ENCODE measurements at regions not wholly inside any gene's neighbourhood (a gene's known extent, or its start where the extent isn't known, plus 50 kb on each side); places are given as distances from the start of the nearest gene placed in this dataset.
"Not testable (repeated sequence)": the region's sequence is repeated elsewhere in the genome, so short reads cannot be mapped to it uniquely, and the experiment has no call there.

- Mint-ChIP-seq H3K27me3 (no peaks in the 10 kb centered on the region), H3K4me1 (no peaks in the 10 kb centered on the region), H3K4me3 (no peak overlapping the region), H3K9me3 (peaks cover 19% of the 10 kb centered on the region), H3K36me3 (peaks cover 8% of the 10 kb centered on the region), H3K27ac (no peak overlapping the region)
- DNase-seq: no peak
Measured at GRCh38 chr6:141956046-141956761, 176.5 kb upstream of the GJE1 start.

GRCh38 chr6:141953072-141953471 is 179.7 kb upstream of the GJE1 start:
- no peak overlapping the region for H3K4me3 Mint-ChIP-seq
- no peaks in the 10 kb centered on the region for H3K27me3 Mint-ChIP-seq
- peaks cover 8% of the 10 kb centered on the region for H3K36me3 Mint-ChIP-seq
- no peaks in the 10 kb centered on the region for H3K4me1 Mint-ChIP-seq
- peaks cover 19% of the 10 kb centered on the region for H3K9me3 Mint-ChIP-seq
- no peak for DNase-seq
- no peak overlapping the region for H3K27ac Mint-ChIP-seq

DNA sequence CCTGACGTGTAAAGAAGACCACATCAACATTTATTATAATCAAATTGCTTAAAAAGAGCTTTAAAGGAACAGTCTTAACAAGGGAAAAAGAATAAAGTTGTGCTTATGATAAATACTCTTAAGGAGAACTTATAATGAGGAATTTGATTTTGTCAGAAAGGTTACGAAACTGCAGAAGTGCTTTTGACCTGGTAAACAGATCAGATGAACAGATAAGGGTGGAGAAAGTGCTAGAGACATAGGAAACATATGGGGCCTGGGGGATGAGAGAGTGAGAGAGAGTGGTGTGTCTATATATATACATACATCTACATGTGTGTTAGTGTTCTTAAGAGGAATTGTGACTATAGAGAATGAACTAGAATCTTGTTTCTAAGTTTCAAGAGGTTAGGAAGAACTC is 186.2 kb upstream of the GJE1 start:
- no peak overlapping the region for H3K27ac Mint-ChIP-seq
- peaks cover 6% of the 10 kb centered on the region for H3K36me3 Mint-ChIP-seq
- H3K4me1 Mint-ChIP-seq: no peaks in the 10 kb centered on the region
- DNase-seq: no peak
- no peaks in the 10 kb centered on the region for H3K27me3 Mint-ChIP-seq
- no peak overlapping the region for H3K4me3 Mint-ChIP-seq
- peaks cover 19% of the 10 kb centered on the region for H3K9me3 Mint-ChIP-seq

- no peak overlapping the region for H3K27ac Mint-ChIP-seq
- peaks cover 5% of the 10 kb centered on the region for H3K36me3 Mint-ChIP-seq
- H3K4me3 Mint-ChIP-seq: no peak overlapping the region
- peaks cover 13% of the 10 kb centered on the region for H3K9me3 Mint-ChIP-seq
- no peaks in the 10 kb centered on the region for H3K4me1 Mint-ChIP-seq
- no peak for DNase-seq
- H3K27me3 Mint-ChIP-seq: no peaks in the 10 kb centered on the region
Measured at GRCh38 chr6:141938664-141939063, 194.1 kb upstream of the GJE1 start.

DNA sequence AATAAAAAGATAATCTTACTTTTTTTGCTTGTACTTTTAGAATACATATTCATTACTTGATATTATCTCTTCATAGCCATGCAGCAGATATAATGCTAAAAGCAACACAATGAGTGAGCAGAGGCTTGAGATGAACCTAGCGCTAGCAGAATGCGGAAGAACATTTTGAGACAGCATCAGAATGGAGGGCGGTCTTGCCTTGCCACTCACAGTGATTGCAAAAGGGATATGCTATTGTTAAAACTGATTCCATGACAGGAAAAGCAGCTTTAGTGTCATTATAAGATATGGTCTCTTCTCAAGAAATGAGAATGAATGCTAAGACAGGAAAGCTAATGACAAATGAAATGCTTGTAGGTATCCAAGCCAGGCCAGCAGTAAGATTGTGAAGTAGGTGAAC is 200.0 kb upstream of the GJE1 start:
- Mint-ChIP-seq H3K9me3 (no peaks in the 10 kb centered on the region), H3K4me1 (no peaks in the 10 kb centered on the region), H3K4me3 (no peak overlapping the region), H3K36me3 (no peaks in the 10 kb centered on the region), H3K27ac (no peak overlapping the region), H3K27me3 (no peaks in the 10 kb centered on the region)
- DNase-seq: no peak

DNA sequence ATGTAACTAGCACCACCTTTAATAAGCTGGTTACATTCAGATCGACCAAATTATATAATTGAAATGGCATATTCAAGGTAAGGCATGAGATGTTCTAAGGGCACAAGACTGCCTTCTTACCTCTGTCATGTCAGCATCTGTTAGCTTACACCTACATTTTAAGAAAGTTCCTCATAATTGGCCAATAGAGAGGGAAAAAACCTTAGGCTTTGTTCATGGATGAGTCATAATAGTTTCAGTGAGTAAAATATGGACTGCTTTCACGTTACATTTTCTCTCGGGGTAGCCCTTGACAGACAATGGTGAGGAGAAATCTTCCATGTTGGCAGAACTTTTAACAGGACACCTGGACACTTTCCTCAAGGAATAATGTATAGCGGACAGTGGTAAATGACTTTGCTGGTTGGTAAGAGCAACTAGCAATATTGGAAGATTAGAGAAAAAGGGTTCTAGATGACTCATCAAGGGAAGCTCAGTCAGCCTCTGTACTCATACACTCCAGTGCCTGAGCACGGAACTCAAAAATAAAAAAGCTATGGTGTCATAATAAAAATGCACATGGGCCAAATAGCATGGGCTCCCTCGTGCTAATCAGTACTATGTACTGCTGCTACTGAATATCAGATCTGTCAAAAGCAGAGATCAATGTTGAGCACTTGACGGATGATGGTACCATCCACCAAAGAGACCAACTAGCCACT is 206.4 kb upstream of the GJE1 start:
- not testable (repeated sequence) for DNase-seq, H3K4me1 Mint-ChIP-seq, H3K36me3 Mint-ChIP-seq, H3K9me3 Mint-ChIP-seq, H3K27ac Mint-ChIP-seq, H3K27me3 Mint-ChIP-seq, H3K4me3 Mint-ChIP-seq

- no peaks in the 10 kb centered on the region for H3K36me3 Mint-ChIP-seq
- H3K4me3 Mint-ChIP-seq: no peak overlapping the region
- no peaks in the 10 kb centered on the region for H3K27me3 Mint-ChIP-seq
Measured at GRCh38 chr6:141925001-141925400, 207.7 kb upstream of the GJE1 start.

GRCh38 chr6:141922898-141923297 is 209.8 kb upstream of the GJE1 start:
- Mint-ChIP-seq H3K4me3 (no peak overlapping the region), H3K36me3 (no peaks in the 10 kb centered on the region), H3K27ac (no peak overlapping the region)

More at GRCh38 chr6:141925001-141925400, 207.7 kb upstream of the GJE1 start:
- Mint-ChIP-seq H3K27ac (no peak overlapping the region), H3K9me3 (peaks cover 4% of the 10 kb centered on the region), H3K4me1 (peaks cover 1% of the 10 kb centered on the region)
- no peak for DNase-seq

GRCh38 chr6:141916682-141917505 is 215.8 kb upstream of the GJE1 start:
- not testable (repeated sequence) for H3K27ac Mint-ChIP-seq, H3K9me3 Mint-ChIP-seq, DNase-seq, H3K36me3 Mint-ChIP-seq, H3K4me3 Mint-ChIP-seq, H3K4me1 Mint-ChIP-seq, H3K27me3 Mint-ChIP-seq

More at GRCh38 chr6:141922898-141923297, 209.8 kb upstream of the GJE1 start:
- Mint-ChIP-seq H3K9me3 (peaks cover 4% of the 10 kb centered on the region), H3K4me1 (peaks cover 1% of the 10 kb centered on the region), H3K27me3 (no peaks in the 10 kb centered on the region)
- DNase-seq: no peak

DNA sequence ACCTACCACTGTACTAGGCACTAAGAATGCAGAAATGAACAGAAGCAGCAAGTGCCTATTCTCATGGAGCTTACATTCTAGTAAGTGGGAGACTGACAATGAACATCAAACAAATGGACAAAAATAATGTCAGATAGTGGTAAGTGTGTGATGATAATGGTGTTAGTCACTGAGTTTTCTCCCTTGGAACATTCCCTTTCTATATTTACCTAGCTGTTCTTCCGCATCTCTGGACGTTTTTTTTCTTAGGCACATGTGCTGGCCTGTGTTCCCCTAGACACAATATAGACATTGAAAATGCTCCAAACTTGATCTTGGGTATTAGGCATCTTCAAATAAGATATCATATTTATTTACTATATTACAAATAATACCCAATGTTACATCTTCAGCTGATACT is 218.1 kb upstream of the GJE1 start:
- no peaks in the 10 kb centered on the region for H3K36me3 Mint-ChIP-seq

DNA sequence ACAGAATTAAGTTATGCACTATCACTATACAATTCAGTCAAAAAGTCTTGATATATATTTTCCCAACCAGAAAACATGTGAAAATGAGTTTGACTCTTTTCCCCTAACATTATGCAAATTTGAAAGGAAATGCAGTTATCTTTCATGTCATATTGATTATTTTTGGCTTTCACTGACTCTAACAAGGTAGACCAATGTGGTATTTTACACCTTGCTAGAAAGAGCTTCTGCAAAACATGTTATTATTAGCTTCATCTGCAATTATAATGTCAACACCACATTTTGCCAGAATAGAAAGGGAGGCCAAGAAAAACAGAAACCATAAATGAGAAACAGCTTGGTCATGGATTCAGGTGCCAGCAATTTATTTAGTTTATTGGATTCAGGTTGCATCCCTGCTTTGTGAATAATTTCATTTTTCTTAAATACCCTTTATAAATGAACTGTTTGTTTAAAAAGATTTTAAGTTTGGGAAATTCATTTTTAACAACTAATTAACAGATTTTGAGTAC is 226.1 kb upstream of the GJE1 start:
- Mint-ChIP-seq H3K27me3 (no peaks in the 10 kb centered on the region), H3K36me3 (no peaks in the 10 kb centered on the region), H3K9me3 (peaks cover 2% of the 10 kb centered on the region), H3K4me1 (no peaks in the 10 kb centered on the region), H3K4me3 (no peak overlapping the region), H3K27ac (no peak overlapping the region)
- DNase-seq: no peak

More for the DNA sequence above, 218.1 kb upstream of the GJE1 start:
- Mint-ChIP-seq H3K27ac (no peak overlapping the region), H3K9me3 (peaks cover 1% of the 10 kb centered on the region), H3K4me1 (no peaks in the 10 kb centered on the region), H3K4me3 (no peak overlapping the region), H3K27me3 (no peaks in the 10 kb centered on the region)
- DNase-seq: no peak

GRCh38 chr6:141890661-141891060 is 242.1 kb upstream of the GJE1 start:
- Mint-ChIP-seq H3K27ac (no peak overlapping the region), H3K27me3 (no peaks in the 10 kb centered on the region), H3K4me1 (no peaks in the 10 kb centered on the region), H3K9me3 (peaks cover 20% of the 10 kb centered on the region), H3K4me3 (no peak overlapping the region), H3K36me3 (peaks cover 4% of the 10 kb centered on the region)
- DNase-seq: no peak

DNA sequence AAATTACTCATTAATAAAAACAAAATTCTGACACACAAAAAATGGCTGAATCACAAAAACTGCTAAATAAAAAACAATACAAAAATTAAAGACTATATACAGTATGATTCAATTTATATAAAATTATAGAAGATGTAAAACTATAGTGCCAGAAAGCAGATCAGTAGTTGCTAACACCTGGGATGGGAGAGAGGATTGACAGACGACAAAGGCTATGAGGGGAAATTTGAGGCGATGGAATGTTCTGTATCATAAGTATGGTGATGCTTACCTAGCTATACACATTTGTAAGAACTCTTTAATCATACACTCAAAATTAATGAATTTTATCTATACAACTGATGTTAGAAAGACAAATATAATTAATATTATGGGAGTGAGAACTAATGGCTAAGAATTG is 247.9 kb upstream of the GJE1 start:
- H3K36me3 Mint-ChIP-seq: peaks cover 4% of the 10 kb centered on the region
- H3K27ac Mint-ChIP-seq: no peak overlapping the region
- no peaks in the 10 kb centered on the region for H3K27me3 Mint-ChIP-seq
- peaks cover 21% of the 10 kb centered on the region for H3K9me3 Mint-ChIP-seq
- no peaks in the 10 kb centered on the region for H3K4me1 Mint-ChIP-seq
- H3K4me3 Mint-ChIP-seq: no peak overlapping the region
- DNase-seq: no peak

- H3K27me3 Mint-ChIP-seq: no peaks in the 10 kb centered on the region
- no peaks in the 10 kb centered on the region for H3K9me3 Mint-ChIP-seq
- peaks cover 2% of the 10 kb centered on the region for H3K4me1 Mint-ChIP-seq
- DNase-seq: no peak
- H3K4me3 Mint-ChIP-seq: no peak overlapping the region
- H3K27ac Mint-ChIP-seq: no peak overlapping the region
- no peaks in the 10 kb centered on the region for H3K36me3 Mint-ChIP-seq
Measured at GRCh38 chr6:141878686-141879085, 254.0 kb upstream of the GJE1 start.

GRCh38 chr6:141877275-141877983 is 255.3 kb upstream of the GJE1 start:
- no peak for DNase-seq
- Mint-ChIP-seq H3K27ac (no peak overlapping the region), H3K4me3 (no peak overlapping the region), H3K9me3 (peaks cover 3% of the 10 kb centered on the region), H3K36me3 (no peaks in the 10 kb centered on the region), H3K27me3 (no peaks in the 10 kb centered on the region), H3K4me1 (peaks cover 2% of the 10 kb centered on the region)
